HG02588 (cell line): ENCODE measurements at regions not wholly inside any gene's neighbourhood (a gene's known extent, or its start where the extent isn't known, plus 50 kb on each side); places are given as distances from the start of the nearest gene placed in this dataset.
"Not testable (repeated sequence)": the region's sequence is repeated elsewhere in the genome, so short reads cannot be mapped to it uniquely, and the experiment has no call there.

Experiments used
- ATAC-seq: cut with Tn5 transposase; IDR thresholded peaks from one replicate; pipeline ENCODE4 v1.9.1; 2021; ENCODE audit warnings: mild to moderate bottlenecking, moderate library complexity; ENCODE audit not compliant: unreplicated experiment

- ATAC-seq: not testable (repeated sequence)
Observed at GRCh38 chrX:67213686-67214085, 330.1 kb upstream of the AR start.

DNA sequence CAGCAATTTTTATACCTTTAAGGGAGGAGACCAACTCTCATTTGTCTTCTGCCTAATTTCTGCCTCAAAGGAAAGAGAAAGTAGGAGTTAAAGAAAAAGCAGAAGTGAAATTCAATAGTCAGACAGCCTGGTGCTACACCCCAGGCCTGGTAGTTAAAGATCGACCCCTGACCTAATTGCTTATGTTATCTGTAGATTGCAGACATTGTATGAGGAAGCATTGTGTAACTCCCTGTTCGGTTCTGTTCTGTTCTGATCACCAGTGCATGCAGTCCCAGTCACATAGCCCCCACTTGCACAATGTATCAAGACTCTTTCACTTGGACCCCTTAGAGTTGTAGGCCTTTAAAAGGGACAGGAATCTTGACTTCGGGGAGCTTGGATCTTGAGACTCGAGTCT lies 335.9 kb upstream of the AR start:
- no peak for ATAC-seq

DNA sequence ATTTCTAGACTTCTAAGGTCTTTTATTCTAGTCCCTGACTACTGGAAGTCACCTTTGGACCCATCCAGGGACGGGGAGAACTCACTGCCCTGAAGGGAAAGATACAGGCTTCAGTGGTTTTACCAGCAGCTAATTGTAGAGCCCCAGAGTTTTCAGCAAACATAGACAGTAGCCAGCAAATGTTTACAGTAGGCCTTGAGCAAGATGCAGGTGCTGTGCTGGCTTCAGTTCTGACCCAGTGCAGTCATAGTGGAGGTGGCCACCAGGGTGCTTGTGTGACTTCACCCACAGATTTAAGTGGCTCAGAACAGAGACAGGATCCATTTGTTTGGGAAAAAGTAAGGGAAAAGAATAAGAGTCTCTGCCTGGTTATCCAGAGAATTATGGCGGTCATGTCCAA lies 384.4 kb upstream of the AR start:
- no peak for ATAC-seq

GRCh38 chrX:67114635-67115034 lies 429.2 kb upstream of the AR start:
- no peak for ATAC-seq

- ATAC-seq: no peak
Observed at GRCh38 chrX:67105758-67106116, 438.1 kb upstream of the AR start.

DNA sequence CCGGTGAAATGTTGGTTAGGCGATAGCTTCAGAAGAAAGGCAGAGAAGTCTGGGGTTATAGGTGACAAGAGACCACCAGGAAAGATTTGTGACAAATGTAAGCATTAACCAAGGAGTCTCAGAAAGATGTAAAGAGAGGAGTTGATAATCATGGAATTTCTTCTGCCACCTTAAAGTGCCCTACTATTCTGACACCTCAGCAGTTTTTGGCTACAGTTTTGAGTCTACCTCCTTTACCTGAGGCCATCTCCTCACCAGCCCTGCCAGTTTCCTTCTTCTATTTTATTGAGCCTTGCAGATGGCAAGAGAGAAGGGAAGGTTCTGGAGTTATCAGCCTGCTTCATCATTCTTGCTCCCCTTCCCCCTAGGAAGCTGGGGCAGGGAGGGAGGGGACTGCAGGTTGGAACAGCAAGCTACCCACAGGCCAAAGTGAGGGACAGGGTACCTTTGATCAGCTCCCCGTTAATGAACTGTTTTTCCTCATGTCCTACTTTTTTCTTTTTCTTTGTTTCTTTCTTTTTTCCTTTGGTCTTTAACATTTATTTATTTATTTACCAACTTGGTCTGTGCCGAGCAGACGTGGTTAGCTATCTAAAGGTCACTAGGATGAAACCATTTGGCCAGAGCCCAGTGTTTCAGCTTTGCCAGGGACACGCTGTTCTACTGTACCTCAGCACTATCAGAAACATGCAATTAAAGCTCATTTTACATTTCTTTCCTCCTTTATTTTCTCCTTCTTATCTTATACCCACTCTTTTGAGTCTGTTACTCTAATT lies 438.7 kb upstream of the AR start:
- ATAC-seq: no peak

DNA sequence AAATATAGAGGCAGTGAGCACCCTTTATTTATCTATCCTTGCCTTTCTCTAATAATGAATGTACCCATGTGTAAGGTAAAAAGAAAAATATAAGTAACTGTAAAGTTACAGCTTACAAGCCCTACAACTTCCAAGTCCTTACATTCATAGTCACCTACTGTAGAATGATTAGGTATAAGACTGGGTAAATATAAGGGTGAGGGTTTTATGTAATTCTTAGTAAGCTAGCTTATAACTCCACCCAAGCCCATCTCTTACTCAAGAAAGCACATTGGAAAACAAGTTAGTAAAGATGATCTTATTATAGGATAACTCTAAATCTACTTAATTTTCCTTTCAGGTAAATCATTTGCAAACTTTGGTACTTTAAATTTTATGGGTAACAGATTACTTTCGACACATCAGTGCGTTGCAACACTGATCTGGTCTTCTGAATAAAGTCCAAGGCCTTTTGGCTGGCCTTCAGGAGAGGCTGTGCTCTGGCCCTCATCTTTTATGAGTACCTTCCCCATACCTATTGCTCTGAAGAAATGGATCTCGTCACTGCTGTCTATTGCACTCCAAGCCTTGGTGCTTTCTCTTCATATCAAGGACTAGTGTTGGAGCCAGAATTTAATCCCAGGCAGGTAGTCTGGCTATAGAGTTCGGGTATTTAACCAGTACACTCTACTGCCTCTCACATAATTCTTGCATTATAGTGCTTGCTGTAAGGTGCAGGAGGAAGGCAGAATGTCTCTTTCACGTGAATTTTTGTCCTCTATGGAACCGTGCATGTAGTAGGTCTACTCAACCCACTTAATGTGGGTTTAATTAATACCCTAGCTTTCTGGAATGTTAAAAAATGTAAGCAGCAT lies 443.6 kb upstream of the AR start:
- ATAC-seq: no peak

- ATAC-seq: no peak
Observed at GRCh38 chrX:67094061-67094460, 449.8 kb upstream of the AR start.

DNA sequence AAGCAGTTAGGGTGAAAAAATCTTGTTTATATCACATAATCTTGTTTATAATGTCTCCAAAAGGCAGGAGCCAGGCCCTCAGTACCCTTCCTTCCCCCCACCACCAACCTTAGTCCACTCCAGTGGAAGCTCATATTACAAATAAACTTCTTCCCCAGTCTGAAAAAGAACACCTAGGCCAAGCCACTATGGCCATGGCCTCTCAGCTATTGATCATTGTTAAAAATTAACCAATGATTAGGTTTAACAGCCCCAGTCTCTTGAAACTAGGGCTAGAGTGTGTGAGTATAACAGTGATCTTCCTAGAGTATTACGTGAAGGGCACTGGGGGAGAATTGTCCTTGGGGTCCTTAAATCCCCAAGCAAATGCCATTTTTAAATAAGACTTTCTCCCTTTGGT lies 411.9 kb upstream of the EDA2R start:
- no peak for ATAC-seq

DNA sequence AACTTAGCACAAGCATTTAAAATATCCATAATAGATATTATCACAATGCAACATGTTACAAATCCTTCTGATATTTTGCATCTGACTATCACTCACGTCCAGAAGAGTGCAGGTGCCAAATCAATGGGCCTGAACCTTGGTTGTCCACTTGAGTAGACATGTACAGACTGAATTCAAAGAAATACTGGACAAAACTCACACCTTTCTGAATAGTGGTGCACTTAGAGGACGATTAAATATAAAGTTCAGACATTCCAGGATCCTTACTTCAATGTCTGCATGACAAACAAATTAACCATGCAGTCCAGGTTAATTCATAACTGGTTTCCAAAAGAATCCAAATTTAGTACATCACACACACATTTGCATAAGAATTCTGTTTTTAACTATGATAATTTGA lies 406.0 kb upstream of the EDA2R start:
- ATAC-seq: no peak

GRCh38 chrX:67044029-67044653 lies 405.3 kb upstream of the EDA2R start:
- no peak for ATAC-seq

DNA sequence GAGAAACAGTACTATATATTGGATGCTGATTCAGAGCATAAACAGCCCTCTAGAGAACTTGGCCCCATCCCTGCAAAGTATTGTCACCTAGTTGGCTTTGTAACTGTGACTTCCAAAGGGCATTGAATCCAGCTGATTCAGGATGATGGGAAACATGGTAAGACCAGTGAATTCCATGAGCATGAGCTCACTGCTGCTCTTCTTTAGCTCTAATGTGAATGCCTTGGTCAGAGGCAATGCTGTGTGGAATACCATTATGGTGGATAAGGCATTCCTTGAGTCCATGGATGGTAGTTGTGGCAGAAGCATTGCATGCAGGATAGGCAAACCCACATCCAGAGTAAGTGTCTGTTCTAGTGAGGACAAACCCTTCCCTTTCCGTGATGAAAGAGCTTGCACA lies 365.6 kb upstream of the EDA2R start:
- ATAC-seq: no peak

GRCh38 chrX:66994729-66995128 lies 355.9 kb upstream of the EDA2R start:
- ATAC-seq: no peak

GRCh38 chrX:66992077-66992476 lies 353.2 kb upstream of the EDA2R start:
- ATAC-seq: not testable (repeated sequence)

- ATAC-seq: no peak
Observed at GRCh38 chrX:66988331-66988730, 349.5 kb upstream of the EDA2R start.

GRCh38 chrX:66961665-66962064 lies 322.8 kb upstream of the EDA2R start:
- ATAC-seq: no peak

DNA sequence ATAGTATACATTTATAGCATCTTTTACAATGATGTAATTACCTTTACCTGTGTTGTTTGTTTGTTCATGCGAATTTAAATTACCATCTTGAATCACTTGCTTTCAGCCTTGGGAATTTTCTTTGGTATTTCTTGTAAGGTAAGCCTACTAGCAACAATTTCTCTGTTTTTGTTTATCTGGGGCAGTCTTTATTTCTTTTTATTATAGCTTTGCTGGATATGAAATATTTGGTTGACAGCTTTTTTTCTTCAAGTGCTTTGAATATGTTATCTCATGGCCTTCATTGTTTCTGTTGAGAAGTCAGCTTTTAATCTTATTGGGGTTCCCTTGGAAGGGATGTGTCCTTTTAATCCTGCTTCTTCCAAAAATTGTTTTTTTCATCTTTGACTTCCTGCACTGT lies 292.8 kb upstream of the EDA2R start:
- no peak for ATAC-seq

- not testable (repeated sequence) for ATAC-seq
Observed at GRCh38 chrX:66930516-66930915, 291.6 kb upstream of the EDA2R start.

GRCh38 chrX:66920296-66920695 lies 281.4 kb upstream of the EDA2R start:
- no peak for ATAC-seq

DNA sequence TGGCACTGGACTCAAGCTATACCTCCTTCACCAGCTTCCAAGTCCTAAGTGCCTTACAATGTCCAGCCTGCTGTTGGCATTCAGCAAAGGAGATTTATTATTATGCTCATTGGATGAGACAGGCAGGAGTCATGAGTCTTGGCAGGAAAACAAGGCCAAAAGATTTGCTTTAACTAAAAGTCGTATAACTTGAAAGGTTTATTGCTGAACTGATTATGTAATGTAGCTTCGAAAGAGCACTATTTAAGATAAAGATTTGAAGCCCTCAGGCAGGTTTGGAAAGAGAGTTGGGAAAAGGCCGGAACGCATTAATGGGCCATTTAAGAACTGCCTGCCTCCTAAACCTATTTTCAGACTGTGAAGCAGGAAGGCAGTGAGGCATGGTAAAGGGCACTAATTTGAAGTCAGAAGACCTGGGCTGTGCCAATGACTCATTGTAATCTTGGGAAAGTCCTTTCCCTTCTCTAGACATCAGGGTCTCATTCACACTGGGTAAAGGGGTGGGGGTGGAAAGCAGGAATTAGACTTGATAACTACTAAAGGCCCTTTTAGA lies 280.5 kb upstream of the EDA2R start:
- ATAC-seq: no peak

DNA sequence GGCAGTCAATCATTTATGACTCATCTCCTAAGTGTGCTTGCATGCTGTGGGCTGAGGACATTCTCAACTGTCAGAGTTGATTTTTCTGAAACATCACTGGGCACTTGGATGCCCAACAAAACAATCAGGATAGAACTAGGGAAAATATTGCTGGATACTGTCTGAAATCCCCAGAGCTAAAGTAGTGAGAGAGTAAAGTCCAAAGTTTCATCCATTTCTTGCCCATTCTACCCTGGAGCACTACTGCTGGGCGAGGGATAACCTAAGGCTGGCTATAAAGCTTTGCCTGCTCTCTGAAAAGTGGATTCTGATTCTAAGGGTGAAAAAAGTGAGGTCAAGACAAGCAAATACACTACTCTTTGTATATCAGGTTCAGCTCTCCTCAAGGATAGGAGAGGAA lies 279.6 kb upstream of the EDA2R start:
- no peak for ATAC-seq

DNA sequence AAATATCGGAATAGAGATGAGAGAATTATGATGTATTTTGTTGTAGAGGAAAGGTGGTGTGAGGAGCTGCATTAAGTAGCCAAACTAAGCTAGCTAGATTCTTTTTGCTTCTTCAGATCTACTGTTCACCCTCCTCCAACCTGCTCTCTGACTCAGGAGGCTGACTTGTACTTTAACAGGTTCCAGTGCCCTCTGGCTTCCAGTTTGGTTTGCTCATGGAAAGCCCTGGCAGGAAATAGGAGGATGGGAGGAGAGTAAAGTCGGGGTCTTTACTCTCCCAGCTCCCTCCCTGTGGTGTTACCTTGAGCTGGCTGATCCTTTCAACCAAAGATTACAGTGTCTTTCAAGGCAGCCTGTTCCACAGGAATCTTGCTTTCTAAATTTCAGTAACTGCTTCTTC lies 277.0 kb upstream of the EDA2R start:
- no peak for ATAC-seq
